ENCODE measurements at regions not wholly inside any gene's neighbourhood (a gene's known extent, or its start where the extent isn't known, plus 50 kb on each side); places are given as distances from the start of the nearest gene placed in this dataset.

GRCh38 chr5:93163010-93163663 is 417.9 kb downstream of the NR2F1-AS1 start:
- Histone ChIP-seq H3K27ac (ENCODE audit: low read depth, low read length) (no peak overlapping the region), H3K4me2 (ENCODE audit: low read length) (no peak overlapping the region), H3K36me3 (ENCODE audit: control insufficient read depth, low read length) (no peaks in the 10 kb centered on the region), H3K27me3 (ENCODE audit: control insufficient read depth, low read length) (no peaks in the 10 kb centered on the region), H3K4me3 (ENCODE audit: low read length) (no peak overlapping the region), H3K9me3 (ENCODE audit: control insufficient read depth, insufficient read depth, low read length) (no peaks in the 10 kb centered on the region), H4K20me1 (ENCODE audit: control insufficient read depth, insufficient read depth, low read depth, low read length) (no peaks in the 10 kb centered on the region), H3K9me2 (replicated peaks; ENCODE audit: control insufficient read depth, low read length) (no peaks in the 10 kb centered on the region), H3F3A (ENCODE audit: control insufficient read depth, insufficient read depth) (no peaks in the 10 kb centered on the region), H3K4me1 (ENCODE audit: control insufficient read depth, low read length) (no peaks in the 10 kb centered on the region), H3K79me2 (ENCODE audit: control insufficient read depth, low read length) (no peaks in the 10 kb centered on the region)
- no peak for TF ChIP-seq EZH2phosphoT487 (IDR thresholded peaks at IDR 0.05; ENCODE audit: borderline replicate concordance, low read length)
- TF ChIP-seq, protein P1, sequence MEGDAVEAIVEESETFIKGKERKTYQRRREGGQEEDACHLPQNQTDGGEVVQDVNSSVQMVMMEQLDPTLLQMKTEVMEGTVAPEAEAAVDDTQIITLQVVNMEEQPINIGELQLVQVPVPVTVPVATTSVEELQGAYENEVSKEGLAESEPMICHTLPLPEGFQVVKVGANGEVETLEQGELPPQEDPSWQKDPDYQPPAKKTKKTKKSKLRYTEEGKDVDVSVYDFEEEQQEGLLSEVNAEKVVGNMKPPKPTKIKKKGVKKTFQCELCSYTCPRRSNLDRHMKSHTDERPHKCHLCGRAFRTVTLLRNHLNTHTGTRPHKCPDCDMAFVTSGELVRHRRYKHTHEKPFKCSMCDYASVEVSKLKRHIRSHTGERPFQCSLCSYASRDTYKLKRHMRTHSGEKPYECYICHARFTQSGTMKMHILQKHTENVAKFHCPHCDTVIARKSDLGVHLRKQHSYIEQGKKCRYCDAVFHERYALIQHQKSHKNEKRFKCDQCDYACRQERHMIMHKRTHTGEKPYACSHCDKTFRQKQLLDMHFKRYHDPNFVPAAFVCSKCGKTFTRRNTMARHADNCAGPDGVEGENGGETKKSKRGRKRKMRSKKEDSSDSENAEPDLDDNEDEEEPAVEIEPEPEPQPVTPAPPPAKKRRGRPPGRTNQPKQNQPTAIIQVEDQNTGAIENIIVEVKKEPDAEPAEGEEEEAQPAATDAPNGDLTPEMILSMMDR (IDR thresholded peaks at IDR 0.05; ENCODE audit: low read depth, low read length, poor library complexity, severe bottlenecking) = no peak

DNA sequence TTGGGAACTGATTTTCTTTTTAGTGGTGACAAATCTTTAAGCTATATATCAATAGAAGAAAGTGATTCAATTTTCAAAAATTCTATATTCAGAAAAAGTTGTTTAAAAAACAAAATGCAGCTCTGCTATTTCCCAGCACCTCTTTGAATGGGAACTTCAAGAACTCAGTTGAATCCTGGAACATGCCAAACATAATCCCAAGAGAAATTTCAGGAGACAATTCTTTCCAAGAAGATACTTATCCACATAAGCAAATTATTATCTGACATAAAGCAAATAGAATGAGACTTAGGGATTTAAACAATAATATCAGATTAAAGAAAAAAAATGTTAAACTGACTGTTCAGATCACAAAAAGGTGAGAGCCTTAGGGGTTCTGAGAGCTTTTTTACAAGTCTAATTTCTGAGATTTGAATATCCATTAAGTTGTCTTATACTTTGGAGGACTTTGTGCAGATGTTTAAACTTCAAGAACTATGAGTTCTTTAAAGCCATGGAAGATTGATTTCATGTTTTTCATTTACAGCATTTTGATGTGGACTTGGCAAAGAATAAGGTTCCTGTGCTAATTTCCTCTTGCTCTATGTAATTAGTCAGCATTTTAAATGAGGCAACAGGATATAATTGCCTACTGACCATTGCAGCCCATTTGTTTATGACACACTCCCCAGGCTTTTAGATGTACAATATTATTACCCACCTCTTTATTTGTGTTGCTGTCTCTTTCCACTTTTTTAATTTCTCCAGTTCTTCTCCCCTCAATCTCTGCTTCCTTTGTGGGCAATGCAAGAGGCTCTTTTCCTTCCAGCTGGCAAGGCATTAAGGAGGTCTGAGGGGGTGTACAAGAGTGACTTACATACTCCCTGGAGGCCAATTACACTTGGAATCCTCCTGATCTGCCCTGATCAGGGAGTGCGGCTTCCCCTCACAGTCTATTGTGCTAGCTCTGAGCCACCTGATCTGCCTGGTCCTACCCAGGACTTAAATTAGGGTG is 419.1 kb downstream of the NR2F1-AS1 start:
- no peak overlapping the region for H3K27ac ChIP-seq (ENCODE audit: low read depth, low read length)

DNA sequence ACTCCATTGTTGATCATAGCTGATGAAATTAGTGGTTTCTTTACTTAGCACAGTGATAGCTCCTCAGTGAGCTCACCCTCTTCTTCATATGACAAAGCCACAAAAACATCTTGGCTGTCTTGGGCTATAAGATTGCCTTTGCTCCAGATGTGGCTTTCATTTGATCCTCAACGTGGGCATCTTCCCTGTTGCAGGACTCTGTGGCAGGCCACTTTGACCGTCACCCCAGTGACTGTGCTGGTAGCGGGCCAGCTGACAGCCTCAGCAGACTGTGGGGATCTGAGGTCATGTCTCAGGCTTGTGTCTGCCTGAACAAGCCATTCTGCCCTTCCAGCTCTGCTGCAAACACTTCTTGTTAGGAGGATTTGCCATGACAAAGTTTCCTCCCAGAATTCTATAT is 422.2 kb downstream of the NR2F1-AS1 start:
- H3K4me2 ChIP-seq (ENCODE audit: low read length) = no peak overlapping the region
- no peak overlapping the region for H3K27ac ChIP-seq (ENCODE audit: low read depth, low read length)

More for the DNA sequence above, 419.1 kb downstream of the NR2F1-AS1 start:
- Histone ChIP-seq H3K9me3 (ENCODE audit: control insufficient read depth, insufficient read depth, low read length) (no peaks in the 10 kb centered on the region), H3F3A (ENCODE audit: control insufficient read depth, insufficient read depth) (no peaks in the 10 kb centered on the region), H3K27me3 (ENCODE audit: control insufficient read depth, low read length) (no peaks in the 10 kb centered on the region), H3K4me1 (ENCODE audit: control insufficient read depth, low read length) (no peaks in the 10 kb centered on the region), H3K36me3 (ENCODE audit: control insufficient read depth, low read length) (no peaks in the 10 kb centered on the region), H4K20me1 (ENCODE audit: control insufficient read depth, insufficient read depth, low read depth, low read length) (no peaks in the 10 kb centered on the region), H3K4me3 (ENCODE audit: low read length) (no peak overlapping the region), H3K9me2 (replicated peaks; ENCODE audit: control insufficient read depth, low read length) (no peaks in the 10 kb centered on the region), H3K4me2 (ENCODE audit: low read length) (no peak overlapping the region), H3K79me2 (ENCODE audit: control insufficient read depth, low read length) (no peaks in the 10 kb centered on the region)
- no peak for TF ChIP-seq EZH2phosphoT487 (IDR thresholded peaks at IDR 0.05; ENCODE audit: borderline replicate concordance, low read length)
- TF ChIP-seq, protein P1 (IDR thresholded peaks at IDR 0.05; ENCODE audit: low read depth, low read length, poor library complexity, severe bottlenecking) = no peak

More for the DNA sequence above, 422.2 kb downstream of the NR2F1-AS1 start:
- Histone ChIP-seq H3K79me2 (ENCODE audit: control insufficient read depth, low read length) (no peaks in the 10 kb centered on the region), H3K4me1 (ENCODE audit: control insufficient read depth, low read length) (no peaks in the 10 kb centered on the region), H3K4me3 (ENCODE audit: low read length) (no peak overlapping the region), H3F3A (ENCODE audit: control insufficient read depth, insufficient read depth) (no peaks in the 10 kb centered on the region), H3K9me3 (ENCODE audit: control insufficient read depth, insufficient read depth, low read length) (no peaks in the 10 kb centered on the region), H3K9me2 (replicated peaks; ENCODE audit: control insufficient read depth, low read length) (no peaks in the 10 kb centered on the region), H3K27me3 (ENCODE audit: control insufficient read depth, low read length) (no peaks in the 10 kb centered on the region), H4K20me1 (ENCODE audit: control insufficient read depth, insufficient read depth, low read depth, low read length) (no peaks in the 10 kb centered on the region), H3K36me3 (ENCODE audit: control insufficient read depth, low read length) (no peaks in the 10 kb centered on the region)
- TF ChIP-seq, protein P1 (IDR thresholded peaks at IDR 0.05; ENCODE audit: low read depth, low read length, poor library complexity, severe bottlenecking) = no peak
- TF ChIP-seq EZH2phosphoT487 (IDR thresholded peaks at IDR 0.05; ENCODE audit: borderline replicate concordance, low read length) = no peak

Measured in DOHH2 (cell line).